GM19395 (cell line): ENCODE measurements at regions not wholly inside any gene's neighbourhood (a gene's known extent, or its start where the extent isn't known, plus 50 kb on each side); places are given as distances from the start of the nearest gene placed in this dataset.

Experiments
- ATAC-seq: cut with Tn5 transposase; IDR thresholded peaks from one replicate; pipeline ENCODE4 v1.9.1; 2021; ENCODE audit warnings: mild to moderate bottlenecking, moderate library complexity; ENCODE audit not compliant: unreplicated experiment

GRCh38 chr6:150536835-150537234, 62.9 kb upstream of the PLEKHG1 start:
- ATAC-seq: no peak

GRCh38 chr6:150537491-150537890, 62.2 kb upstream of the PLEKHG1 start:
- ATAC-seq: no peak

- no peak for ATAC-seq
These were observed 61.8 kb upstream of the PLEKHG1 start for GRCh38 chr6:150537893-150538292.

- no peak for ATAC-seq
These were observed 60.6 kb upstream of the PLEKHG1 start for GRCh38 chr6:150539111-150539510.

GRCh38 chr6:150539568-150539967, 60.1 kb upstream of the PLEKHG1 start:
- ATAC-seq: no peak

DNA sequence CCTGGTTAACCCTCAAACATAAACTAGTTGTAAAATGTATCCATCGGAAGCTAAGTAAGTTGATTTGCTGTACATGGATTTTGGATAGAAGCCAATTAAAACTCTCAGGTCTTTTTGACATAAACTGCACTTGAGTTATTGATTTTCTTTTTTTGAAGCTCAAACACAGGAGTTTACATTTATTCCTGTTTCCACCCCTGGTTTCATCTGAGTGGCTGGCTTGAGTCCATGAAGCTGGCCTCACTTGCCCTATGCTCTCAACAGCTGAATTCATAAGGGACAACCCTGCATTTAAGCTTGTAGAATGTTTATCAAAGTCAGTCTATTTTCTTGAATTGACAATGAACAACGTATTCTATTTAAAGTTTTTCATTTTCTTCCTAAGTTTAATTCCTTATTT, 58.1 kb upstream of the PLEKHG1 start:
- ATAC-seq: no peak

DNA sequence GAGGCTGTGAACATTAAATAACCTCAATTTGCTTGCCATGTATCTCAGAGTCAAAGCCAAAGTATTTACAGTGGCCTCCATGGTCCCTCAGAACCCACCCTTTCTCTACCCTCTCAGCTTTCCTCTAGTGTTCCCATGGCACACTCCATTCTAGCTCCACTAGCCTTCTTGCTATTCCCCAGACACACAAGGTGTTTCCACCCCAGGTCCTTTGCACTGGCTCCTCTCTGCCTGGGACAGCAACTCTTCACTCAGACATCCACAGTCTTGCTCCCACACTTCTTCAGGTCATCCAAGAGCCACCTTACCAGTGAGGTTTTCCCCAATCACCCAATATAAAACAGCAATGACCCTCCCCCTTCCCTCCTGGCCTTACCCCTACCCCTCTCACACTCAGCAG, 56.5 kb upstream of the PLEKHG1 start:
- ATAC-seq: no peak

- no peak for ATAC-seq
These were observed 54.9 kb upstream of the PLEKHG1 start for GRCh38 chr6:150544793-150545192.

GRCh38 chr6:150546457-150546856, 53.2 kb upstream of the PLEKHG1 start:
- ATAC-seq: no peak

GRCh38 chr6:150547502-150548222, 52.0 kb upstream of the PLEKHG1 start:
- no peak for ATAC-seq

GRCh38 chr6:150548330-150548729, 51.4 kb upstream of the PLEKHG1 start:
- ATAC-seq: no peak

DNA sequence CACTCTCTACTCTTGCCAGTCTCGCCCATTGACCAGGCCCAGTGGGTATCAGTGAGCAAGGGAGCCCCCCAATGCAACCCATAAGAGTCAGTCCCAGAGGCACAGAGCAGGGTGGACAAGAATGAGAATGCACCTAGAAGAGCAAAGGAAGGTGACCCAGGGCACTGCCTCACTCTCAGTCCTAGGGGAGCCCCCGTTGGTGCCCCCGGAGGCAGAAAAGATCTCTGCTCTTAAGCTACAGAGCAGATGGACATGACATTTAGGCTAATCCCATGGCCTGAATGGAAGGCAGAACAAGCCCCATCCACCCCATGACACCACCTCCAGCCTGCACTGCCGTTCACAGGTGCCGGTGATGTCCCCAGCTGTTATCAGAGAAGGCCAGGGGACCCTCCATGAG, 50.7 kb upstream of the PLEKHG1 start:
- ATAC-seq: no peak

DNA sequence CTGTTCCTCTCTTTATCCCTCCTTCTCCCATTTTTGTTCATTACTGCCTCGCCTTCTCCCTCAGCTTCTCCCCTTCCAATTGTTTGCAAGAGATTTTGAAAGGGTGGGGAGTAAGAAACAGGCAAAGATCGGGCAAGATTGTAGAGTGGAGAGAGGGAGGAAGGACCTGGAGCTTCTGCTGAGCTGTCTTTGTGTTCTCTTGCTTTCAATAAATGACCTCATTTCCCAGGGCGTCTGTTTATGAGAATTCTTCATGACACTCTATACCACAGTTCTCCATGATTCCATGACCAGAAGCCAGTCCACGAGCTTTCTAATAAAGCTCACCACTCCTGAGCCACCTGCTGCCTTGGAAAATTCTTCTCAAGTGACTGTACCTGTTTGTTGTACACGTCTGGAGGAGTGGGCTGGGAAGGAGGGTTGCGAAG, 50.0 kb upstream of the PLEKHG1 start:
- ATAC-seq: no peak
